NCI-H2081 treated with DMSO at 0.1 percent for 48 hours (cell line): ENCODE measurements at regions not wholly inside any gene's neighbourhood (a gene's known extent, or its start where the extent isn't known, plus 50 kb on each side); places are given as distances from the start of the nearest gene placed in this dataset.
"Not testable (repeated sequence)": the region's sequence is repeated elsewhere in the genome, so short reads cannot be mapped to it uniquely, and the experiment has no call there.

Experiments used
- DNase-seq: peaks from one replicate; lab custom pipeline; 2025; lab: John Stamatoyannopoulos, UW

DNA sequence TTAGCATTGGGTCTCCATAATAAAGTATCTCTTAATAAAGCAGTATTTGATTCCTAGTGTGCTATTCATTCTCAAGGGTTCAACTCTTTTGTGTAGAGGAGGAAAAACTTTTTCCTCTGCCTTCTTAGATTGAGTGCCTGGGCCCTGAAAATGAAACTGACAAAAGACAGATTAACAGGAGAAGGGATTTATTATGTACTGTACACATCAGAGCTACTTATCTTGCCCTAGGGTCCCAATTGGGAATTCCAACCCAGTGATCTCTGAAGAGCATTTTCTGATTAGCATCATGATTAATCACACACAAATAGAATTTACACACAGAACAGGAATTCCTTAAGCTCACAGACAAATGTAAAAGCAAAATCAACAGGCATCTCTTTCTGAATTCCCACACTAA lies 128.9 kb downstream of the CD164 start:
- no peak for DNase-seq

DNA sequence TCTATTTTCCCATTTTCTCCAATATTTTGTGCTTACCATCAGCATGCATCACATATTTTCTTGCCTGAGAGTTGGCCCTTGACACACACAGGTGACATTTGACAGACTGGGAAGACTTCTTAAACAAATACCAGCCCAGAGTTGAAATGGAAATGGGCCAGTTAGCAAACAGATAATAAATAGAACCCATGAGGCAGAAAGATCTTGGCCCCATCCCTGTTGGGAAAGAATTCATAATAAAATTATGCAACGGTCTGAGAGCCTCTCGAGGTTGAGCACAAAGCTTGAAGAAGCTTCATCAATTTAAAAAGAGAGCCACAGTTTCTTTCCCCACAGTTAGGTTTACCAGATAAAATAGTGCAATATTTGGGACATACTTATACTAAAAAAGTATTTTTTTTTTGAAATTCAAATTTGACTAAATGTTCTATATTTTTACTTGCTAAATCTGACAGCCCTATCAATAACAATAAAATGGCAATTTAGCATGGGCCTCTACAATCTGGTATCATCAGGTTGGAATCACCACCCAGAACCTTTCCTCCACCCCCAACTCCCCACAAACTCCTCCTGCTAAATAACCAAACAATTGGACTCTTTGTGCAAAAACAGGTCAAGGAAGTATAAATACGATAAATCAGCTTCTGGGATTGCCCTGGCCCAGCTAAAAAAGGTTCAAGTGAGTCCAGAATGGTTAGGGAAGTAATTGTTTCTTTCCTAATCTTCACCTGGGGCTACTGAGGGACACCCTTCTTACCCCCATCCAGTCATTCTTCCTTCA lies 129.8 kb downstream of the CD164 start:
- no peak for DNase-seq

DNA sequence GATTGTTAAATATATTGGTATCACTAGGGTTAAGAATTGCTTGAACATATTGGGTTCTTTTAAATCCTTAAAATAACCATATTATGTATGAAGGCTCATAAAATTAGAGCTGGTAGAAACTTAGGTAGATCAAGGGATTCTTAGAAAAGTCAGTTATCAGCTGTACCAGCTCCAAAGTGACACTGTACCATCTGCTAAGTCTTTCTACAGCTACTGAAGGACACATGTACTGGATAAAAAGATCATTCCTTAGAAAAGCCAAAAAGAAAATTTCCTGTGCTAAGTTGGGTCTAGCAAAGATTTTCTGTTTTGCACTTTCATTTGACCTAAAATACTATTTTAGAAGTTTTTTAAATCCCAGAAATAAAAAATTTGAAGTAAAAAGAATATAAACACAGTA lies 130.4 kb downstream of the CD164 start:
- DNase-seq: no peak

DNA sequence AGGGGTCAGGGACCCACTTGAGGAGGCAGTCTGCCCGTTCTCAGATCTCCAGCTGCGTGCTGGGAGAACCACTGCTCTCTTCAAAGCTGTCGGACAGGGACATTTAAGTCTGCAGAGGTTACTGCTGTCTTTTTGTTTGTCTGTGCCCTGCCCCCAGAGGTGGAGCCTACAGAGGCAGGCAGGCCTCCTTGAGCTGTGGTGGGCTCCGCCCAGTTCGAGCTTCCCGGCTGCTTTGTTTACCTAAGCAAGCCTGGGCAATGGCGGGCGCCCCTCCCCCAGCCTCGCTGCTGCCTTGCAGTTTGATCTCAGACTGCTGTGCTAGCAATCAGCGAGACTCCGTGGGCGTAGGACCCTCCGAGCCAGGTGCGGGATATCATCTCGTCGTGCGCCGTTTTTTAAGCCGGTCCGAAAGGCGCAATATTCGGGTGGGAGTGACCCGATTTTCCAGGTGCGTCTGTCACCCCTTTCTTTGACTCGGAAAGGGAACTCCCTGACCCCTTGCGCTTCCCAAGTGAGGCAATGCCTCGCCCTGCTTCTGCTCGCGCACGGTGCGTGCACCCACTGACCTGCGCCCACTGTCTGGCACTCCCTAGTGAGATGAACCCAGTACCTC lies 131.6 kb downstream of the CD164 start:
- not testable (repeated sequence) for DNase-seq

DNA sequence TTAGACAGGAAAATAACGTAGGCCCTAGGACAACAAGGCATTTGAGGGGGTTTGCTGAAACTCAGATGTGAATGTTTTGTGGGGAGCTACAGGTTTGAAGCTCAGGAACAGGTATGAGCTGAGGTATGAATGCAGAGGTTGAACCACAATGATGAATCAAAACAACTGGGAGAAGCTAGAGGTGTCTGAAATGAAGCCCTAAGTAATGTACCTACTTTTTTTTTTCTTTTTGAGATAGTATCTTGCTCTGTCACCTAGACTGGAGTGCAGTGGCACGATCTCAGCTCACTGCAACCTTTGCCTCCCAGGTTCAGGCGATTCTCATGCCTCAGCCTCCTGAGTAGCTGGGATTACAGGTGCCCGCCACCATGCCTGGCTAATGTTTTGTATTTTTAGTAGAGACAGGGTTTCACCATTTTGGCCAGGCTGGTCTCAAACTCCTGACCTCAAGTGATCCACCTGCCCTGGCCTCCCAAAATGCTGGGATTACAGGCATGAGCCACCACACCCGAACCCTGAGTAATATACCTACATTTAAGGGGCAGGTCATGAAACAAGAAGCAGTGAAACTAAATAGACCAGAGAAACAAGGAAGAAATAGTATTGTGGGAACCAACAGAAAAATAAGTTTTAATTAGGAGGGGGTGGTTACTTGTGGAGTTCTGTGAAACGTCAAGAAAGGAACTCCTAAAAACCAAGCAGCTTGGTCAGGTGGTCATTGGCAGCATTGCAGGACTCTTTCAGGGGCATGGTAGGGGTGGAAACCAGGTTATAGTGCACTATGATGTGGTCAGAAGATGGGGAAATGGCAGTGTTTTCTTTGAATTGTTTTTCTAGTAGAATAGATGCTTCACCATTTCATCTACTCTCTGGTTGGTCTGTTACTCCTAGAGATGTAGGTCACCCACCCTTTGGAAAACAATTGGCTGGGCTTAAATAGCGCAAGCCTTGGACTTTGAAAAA lies 138.1 kb downstream of the CD164 start:
- DNase-seq: no peak

DNA sequence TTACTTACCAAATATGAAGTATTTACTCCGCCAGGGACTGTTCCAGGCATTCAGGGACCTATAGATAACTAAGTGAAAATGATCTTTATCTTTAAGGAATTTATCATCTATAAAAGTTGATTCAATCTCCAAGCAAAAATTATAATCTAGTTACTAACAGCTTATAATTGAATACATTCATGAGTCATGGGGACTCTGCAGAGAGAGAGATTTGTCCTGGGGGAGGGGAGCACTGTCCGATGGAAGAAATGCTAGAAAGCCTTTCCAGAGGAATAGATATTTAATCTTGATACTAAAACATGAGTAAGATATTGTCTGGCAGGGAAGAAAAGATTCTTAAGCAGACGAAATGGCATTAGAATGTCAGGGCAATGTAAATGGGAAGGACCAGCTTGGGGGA lies 139.3 kb downstream of the CD164 start:
- DNase-seq: no peak

DNA sequence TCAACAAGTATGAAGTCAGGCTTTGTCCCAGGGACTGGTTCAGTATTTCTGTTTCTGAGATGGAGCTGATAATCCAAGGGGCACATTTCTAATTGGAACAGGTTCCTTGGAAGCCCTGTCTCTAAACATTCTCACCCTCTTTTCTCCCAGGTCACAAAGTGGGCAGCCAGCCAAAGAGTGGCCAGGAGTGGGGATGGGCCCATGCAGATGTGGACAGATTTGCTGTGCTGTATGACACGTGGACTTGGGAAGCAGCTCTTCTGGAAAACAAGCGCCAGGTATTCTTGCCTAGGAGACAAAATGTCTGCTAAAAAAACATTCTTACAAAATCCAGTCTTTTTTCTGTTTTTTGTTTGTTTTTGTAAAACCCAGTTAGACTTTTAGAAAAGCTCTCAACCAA lies 140.2 kb downstream of the CD164 start:
- no peak for DNase-seq

DNA sequence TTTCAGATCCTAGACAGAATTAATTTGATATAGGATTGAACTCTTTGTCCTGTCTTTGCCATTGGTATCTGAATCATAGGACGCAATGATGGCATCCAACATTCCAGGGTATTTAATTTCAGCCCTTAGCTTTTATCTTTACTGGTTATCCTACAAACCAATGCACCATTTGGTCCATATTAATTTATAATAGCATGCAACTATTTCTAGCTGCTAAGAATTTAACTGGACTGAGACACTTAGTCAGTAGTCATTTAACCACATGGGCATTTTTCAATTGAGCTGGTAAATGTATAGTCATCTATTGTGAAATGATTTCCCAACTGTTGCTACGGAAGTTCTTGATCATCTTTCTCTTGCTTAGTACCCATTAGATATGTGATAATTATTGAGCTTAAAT lies 141.1 kb downstream of the CD164 start:
- no peak for DNase-seq

DNA sequence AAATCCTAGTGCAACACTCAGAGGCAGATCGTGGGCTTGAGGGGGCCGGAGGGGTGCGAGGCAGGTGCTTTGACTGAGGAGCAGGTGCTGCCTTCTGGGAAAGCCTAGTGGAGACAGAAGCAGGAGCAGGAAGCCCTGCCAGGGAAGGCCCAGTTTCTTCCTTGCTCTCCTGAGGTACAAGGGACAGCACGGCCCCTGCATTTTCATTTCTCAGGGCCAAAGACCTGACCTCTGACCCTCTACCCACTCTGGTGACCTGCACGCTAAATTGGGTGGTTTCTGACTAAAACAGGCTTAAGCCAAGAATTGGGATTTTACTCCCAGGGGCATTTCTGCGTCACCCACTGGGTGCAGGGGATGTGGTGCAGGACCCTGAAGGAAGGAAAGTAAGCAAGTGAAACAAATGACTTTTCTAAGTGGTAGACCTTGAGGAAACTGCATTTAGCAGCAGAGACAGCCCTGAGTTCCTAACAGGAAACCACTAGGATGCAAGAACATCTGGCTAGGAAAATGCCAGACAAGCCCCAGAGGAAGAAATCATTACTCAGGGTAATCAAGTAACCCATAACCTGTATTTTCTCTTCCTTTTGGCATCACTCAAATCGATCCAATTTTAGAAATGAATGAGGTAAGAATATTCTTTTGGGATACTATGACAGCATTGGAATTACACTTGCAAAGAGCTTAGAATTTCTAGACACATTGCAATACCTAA lies 141.7 kb downstream of the CD164 start:
- DNase-seq: no peak

DNA sequence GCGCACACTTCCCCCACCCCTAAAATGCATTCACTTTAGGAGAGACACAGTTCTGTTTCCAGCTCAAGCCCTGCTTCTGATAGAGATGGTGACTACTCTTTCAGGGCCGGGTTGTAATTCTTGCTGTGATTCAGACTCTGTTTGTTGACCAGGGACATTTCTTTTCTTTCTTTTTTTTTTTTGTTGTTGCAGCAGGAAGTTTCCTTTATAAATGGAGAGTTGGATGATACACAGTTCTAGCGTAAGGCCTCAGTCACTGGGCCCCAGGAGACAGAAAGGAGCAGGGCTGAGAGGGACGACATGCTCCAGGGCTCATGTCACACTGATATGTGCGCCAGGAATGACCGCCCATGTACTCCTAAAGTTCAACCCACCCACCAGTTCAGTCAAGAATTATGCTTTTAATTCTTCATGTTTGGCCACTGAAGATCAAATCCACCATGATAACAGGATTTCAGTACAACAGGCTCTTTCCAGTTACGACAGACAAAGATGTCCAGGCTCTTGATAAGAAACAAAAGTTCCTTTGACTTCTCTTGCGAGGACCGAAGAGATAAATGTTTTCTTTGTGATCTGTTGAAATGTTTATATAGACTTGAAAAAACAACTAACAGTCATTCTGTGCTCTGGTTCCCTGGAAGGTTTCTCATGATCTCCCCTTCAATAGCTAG lies 142.5 kb downstream of the CD164 start:
- DNase-seq: no peak

DNA sequence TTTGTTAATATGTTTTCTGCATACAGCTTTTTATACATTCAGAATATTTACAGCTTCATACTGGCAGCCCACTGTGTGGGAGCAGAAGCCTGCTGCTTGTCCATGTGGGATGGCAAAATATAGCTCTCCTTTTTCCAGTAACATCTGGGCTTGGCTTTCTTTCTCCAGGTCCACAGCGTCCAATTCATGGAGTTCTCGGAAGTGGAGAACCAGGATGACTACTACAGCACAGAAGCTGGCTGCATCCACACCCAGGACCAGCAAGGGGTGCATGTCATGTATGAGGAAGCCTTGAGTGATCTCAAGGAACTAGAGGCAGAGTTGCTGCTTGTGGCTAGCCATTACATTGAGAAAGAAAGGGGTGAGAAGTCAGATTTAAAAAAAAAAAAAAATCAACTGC lies 143.1 kb downstream of the CD164 start:
- no peak for DNase-seq

DNA sequence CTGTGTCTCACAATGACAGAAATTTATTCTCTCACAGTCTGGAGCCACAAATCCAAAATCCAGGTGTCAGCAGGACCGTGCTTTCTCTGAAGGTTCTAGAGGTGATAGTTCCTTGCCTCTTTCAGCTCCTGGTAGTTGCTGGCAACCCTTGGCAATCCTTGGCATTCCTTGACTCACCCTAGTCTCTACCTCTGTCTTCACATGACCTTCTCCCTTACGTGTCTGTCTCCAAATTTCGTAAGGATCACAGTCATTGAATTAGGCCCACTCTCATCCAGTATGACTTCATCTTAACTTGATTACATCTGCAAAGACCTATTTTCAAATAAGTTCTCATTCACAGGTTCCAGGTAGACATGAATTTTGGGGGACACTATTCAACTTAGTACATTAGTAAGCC lies 143.1 kb downstream of the CEP57L1 start:
- DNase-seq: no peak

DNA sequence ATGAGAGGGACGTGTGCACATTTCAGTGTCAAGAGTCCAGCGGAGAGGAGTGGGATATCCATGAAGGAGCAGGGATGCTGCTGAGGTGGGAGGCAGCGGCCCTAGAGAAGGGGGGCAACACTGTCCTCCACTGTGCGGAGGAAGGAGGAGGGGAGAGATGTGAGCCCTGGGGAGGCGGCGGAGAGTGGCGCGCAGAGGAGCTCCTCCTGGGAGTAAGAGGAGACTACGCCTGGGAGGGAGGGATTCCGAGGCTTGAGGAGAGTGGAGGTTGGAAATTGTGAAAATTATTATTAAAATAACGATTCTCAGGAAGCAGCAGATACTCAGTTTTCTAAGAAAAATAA lies 142.7 kb downstream of the CEP57L1 start:
- DNase-seq: no peak

DNA sequence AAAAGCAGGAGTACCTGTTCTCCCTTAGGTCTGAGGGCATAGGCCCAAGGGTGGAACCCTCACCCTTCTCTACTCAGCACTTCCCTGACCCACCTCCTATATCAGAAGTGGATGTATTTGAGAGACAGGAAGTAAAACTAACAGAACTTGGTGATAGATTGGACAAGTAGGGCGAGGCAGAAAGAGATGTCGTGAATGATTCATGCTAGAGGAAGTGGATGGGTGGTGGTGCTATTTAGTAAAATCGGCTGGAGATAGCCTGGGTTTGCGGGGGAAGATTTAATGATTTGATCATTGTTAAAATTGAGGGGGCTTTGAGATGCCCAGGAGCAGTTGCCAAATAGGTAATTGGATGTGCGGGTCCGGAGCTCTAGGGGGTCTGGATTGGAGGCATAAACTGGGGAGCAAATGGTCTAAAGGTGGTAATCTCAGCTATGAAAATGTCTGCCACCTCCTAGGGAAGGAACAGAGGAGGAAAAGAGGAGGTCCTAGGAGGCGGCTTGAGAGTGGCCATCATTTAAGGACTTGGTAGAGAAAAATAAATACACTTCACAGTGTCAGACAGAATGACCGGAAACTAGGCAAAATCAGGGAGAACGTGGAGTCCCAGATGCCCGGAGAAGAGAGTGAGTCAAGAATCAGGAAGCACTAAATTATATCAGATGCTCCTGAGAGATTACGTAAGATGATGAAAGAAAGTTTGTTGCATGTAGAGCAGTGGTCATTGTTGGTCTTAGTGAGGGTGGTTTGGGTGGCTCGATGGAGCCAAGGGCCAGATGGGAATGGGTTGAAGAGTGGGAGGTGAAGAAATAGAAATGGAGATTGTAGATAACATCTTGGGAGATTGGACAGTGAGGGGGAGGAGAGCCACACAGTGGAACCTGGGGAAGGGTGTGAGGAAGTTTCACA lies 142.0 kb downstream of the CEP57L1 start:
- no peak for DNase-seq

DNA sequence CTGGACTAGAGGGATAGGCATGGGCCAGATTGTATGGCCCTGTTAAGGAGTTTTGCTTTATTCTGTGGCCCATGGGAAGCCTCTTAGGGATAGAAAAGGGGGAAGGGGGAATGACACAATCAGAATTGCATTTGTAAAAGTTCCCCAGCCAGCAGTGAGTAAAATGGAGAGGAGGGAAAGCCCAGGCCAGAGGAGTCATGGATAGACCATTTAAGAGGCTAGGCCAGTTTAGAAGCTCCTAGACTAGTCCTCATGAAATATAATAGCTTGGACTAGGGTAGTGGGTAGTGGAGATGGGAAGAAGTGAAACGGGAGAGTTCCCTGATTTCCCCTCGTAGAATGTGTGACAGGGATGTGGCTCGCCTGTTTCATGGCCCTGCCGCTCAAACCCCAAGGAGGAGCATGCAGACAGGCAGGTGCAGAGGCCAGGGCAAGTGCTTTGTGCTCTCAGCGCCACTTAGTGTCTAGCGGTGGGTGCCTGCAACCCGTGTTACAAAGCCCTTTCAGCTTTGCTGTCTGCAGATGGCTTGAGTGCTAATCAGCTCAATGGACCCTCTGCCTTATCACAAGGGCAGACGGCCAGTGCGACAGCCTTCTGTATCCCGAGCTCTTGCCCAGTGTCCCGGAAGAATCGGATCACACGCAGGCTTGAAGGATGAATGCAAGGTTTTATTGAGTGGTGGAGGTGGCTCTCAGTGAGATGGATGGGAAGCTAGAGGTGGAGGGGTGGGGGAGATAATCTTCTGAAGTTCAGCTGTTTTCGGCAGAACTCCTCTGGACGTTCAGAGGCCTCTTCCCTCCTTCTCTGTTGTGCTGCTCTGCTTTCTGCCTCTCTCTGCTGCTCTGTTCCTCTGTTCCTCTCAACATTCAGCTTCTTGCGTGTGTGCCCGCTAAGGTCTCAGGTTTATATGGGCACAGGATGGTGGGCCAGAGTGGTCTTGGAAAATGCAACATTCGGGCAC lies 141.1 kb downstream of the CEP57L1 start:
- no peak for DNase-seq

DNA sequence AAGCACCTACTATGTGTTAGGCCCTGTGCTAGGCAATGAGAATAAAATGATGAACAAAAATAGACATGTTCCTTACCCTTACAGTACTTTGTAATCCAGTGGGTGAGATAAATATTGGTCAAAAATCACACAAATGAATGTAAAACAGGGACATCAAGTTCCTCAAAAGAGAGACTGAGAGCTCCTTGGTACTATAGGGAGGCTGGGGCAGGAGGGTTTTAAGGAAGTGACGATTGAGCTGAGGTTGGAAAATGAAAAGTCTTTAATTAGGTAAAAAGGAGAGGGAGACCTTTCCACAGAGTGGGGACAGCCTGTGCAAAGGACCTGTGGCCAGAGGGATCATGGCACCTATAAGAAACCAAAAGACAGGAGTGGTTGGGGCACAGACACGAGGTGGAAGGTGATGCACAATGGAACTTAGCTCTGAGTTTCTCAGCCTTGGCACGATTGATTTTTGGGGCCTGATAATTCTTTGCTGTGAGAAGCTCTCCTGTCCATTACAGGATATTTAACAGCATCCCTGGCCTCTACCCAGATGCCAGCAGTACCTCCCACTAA lies 140.3 kb downstream of the CEP57L1 start:
- no peak for DNase-seq

DNA sequence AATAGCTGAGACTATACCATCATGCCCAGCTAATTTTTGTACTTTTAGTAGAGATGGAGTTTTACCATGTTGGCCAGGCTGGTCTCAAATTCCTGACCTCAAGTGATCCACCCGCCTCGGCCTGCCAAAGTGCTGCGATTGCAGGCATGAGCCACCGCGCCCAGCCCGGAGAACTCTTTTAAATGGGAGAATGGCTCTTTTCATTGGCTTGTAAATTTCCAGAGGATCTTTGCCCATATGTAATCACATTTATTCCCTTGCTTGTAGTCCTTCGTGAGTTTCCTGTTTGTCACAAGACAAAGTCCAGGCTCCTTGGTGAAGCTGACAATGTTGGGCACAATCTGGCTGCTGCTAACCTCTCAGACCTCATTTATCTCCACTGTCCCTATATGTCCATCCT lies 135.1 kb downstream of the CEP57L1 start:
- DNase-seq: no peak

DNA sequence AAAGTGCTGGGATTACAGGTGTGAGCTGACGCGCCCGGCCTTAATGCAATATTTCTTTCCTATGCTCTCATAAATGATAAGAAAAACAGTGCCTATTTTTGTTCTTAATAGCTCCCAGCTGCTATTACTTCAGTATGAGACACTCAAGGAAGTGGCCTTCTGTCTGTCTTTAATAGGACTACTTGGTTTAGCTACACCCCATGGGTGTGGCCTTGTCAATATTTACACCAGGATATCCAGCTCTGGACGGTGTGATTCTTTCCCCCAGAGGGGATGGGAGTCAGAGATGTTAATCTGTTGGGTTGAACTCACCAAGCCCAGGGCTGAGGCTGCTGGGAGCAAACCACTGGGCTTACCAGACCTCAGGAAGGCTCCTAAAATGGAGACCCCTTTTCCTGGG lies 134.2 kb downstream of the CEP57L1 start:
- DNase-seq: no peak

DNA sequence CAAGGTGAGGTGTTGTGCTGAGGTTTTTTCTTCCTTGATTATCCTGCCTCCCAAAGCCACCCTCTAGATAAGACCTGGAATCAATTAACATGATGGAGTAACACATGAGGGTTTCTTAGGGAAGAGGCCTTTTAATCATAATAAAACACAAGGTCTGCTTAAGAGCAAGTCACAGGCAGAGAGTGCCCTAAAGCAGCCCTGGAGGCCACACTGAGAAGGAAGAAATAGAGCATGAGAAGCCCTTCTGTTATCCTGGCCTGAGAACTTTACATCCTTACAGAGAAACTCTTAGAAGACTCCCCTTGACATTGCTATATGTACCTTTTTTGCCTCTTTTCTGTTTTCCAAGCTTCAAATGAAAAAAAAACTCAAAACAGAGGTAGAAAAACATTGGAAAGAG lies 132.3 kb downstream of the CEP57L1 start:
- DNase-seq: no peak
